Stimulated activated CD8-positive, alpha-beta memory T cell treated with anti-CD3 and anti-CD28 coated beads, Interleukin-15, amount 100 ng/mL, for 4 hours (primary cell): ENCODE measurements at regions not wholly inside any gene's neighbourhood (a gene's known extent, or its start where the extent isn't known, plus 50 kb on each side); places are given as distances from the start of the nearest gene placed in this dataset.
"Not testable (repeated sequence)": the region's sequence is repeated elsewhere in the genome, so short reads cannot be mapped to it uniquely, and the experiment has no call there.

Source experiments
- DNase-seq, 2 donors: peaks; one replicate each; pipeline ENCODE4 v3.0.0-alpha.2; 2020; ENCODE audit warnings: low read depth in 2 of 2

GRCh38 chr3:176193032-176193730 lies 1004.1 kb downstream of the TBL1XR1 start:
- DNase-seq, result no peak

GRCh38 chr3:176190755-176191154 lies 1006.5 kb downstream of the TBL1XR1 start:
- no peak for DNase-seq

- DNase-seq, result no peak
These were observed 1014.1 kb downstream of the TBL1XR1 start for GRCh38 chr3:176183181-176183580.

GRCh38 chr3:176174060-176174459 lies 1023.2 kb downstream of the TBL1XR1 start:
- no peak for DNase-seq

- no peak for DNase-seq
These were observed 1024.8 kb downstream of the TBL1XR1 start for GRCh38 chr3:176172492-176172891.

- no peak for DNase-seq
These were observed 1030.0 kb downstream of the TBL1XR1 start for GRCh38 chr3:176167272-176167671.

GRCh38 chr3:176160997-176161396 lies 1036.3 kb downstream of the TBL1XR1 start:
- DNase-seq, result no peak

- no peak for DNase-seq
These were observed 1037.5 kb downstream of the TBL1XR1 start for GRCh38 chr3:176159796-176160195.

- no peak for DNase-seq
These were observed 1042.3 kb downstream of the TBL1XR1 start for GRCh38 chr3:176155012-176155411.

GRCh38 chr3:176149567-176149966 lies 1047.7 kb downstream of the TBL1XR1 start:
- DNase-seq, result no peak

- no peak for DNase-seq
These were observed 1050.0 kb downstream of the TBL1XR1 start for GRCh38 chr3:176147251-176147650.

GRCh38 chr3:176141837-176142236 lies 1055.4 kb downstream of the TBL1XR1 start:
- no peak for DNase-seq

GRCh38 chr3:176120507-176120906 lies 1076.8 kb downstream of the TBL1XR1 start:
- no peak for DNase-seq

- no peak for DNase-seq
These were observed 1077.5 kb downstream of the TBL1XR1 start for GRCh38 chr3:176119826-176120225.

GRCh38 chr3:176106380-176106779 lies 1090.9 kb downstream of the TBL1XR1 start:
- DNase-seq, result no peak

GRCh38 chr3:176097027-176097426 lies 1100.3 kb downstream of the TBL1XR1 start:
- DNase-seq, result no peak

GRCh38 chr3:176093892-176094291 lies 1103.4 kb downstream of the TBL1XR1 start:
- not testable (repeated sequence) for DNase-seq

- DNase-seq, result no peak
These were observed 1106.6 kb downstream of the TBL1XR1 start for GRCh38 chr3:176090727-176091126.

GRCh38 chr3:176088962-176089383 lies 1108.3 kb downstream of the TBL1XR1 start:
- DNase-seq, result no peak

GRCh38 chr3:176087066-176087697 lies 1110.1 kb downstream of the TBL1XR1 start:
- no peak for DNase-seq

- no peak for DNase-seq
These were observed 1117.5 kb downstream of the TBL1XR1 start for GRCh38 chr3:176079785-176080184.

GRCh38 chr3:176078906-176079305 lies 1118.4 kb downstream of the TBL1XR1 start:
- DNase-seq, result no peak

- DNase-seq, result no peak
These were observed 1121.8 kb downstream of the TBL1XR1 start for GRCh38 chr3:176075491-176075890.

- DNase-seq, result no peak
These were observed 1122.2 kb downstream of the TBL1XR1 start for GRCh38 chr3:176075046-176075445.
